ENCODE measurements at regions not wholly inside any gene's neighbourhood (a gene's known extent, or its start where the extent isn't known, plus 50 kb on each side); places are given as distances from the start of the nearest gene placed in this dataset.

DNA sequence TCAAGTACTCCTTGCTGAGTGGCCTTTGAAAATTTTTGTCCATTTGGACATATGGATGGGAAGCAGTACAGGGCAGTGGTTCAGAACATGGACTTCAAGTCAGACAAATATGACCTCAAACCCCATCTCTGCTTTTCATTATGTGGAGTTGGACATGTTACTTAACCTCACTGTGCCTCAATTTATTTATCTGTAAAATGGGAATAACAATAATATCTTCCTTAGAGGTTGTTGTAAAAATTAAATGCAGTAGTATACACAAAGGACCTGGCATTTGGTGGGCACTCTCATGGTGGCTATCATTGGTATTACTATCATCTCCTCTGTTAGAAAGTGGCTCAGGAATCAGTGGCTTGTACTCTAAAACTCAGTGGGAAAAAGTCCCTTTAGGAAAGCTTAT is 204.0 kb upstream of the MYLIP start:
- Histone ChIP-seq H3K27ac (ENCODE audit: low read length, poor library complexity, severe bottlenecking) (no peak overlapping the region), H3K9ac (ENCODE audit: low read length) (no peak overlapping the region), H4K91ac (ENCODE audit: low read length) (no peak overlapping the region), H2AK5ac (ENCODE audit: low read length, severe bottlenecking) (no peak overlapping the region), H3K4me1 (ENCODE audit: control insufficient read depth, insufficient read depth, low read depth, low read length) (no peaks in the 10 kb centered on the region), H3K18ac (ENCODE audit: low read depth in 1 of 2, low read length in 2 of 2) (no peak overlapping the region), H2BK15ac (ENCODE audit: low read depth, poor library complexity, severe bottlenecking) (no peak overlapping the region), H3K27me3 (ENCODE audit: control insufficient read depth in 1 of 2, insufficient read depth in 1 of 2, low read length in 2 of 2) (no peaks in the 10 kb centered on the region), H2BK120ac (ENCODE audit: low read depth, low read length) (no peak overlapping the region), H3K4ac (ENCODE audit: low read depth in 1 of 2, low read length in 2 of 2) (no peak overlapping the region), H3K14ac (ENCODE audit: low read length in 2 of 2) (no peak overlapping the region), H3K36me3 (ENCODE audit: control insufficient read depth in 1 of 2, insufficient read depth in 2 of 2, low read depth in 1 of 2, low read length in 2 of 2) (no peaks in the 10 kb centered on the region), H3K4me3 (ENCODE audit: insufficient read depth in 1 of 2, low read depth in 1 of 2, low read length in 2 of 2) (no peak overlapping the region), H4K8ac (ENCODE audit: low read length) (no peak overlapping the region), H3K79me1 (replicated peaks; ENCODE audit: low read length, poor library complexity, severe bottlenecking) (no peaks in the 10 kb centered on the region), H3K9me3 (ENCODE audit: control insufficient read depth, low read length) (no peaks in the 10 kb centered on the region), H3K23ac (ENCODE audit: low read length in 2 of 2) (no peak overlapping the region), H2BK5ac (ENCODE audit: low read depth, low read length, poor library complexity, severe bottlenecking) (no peak overlapping the region), H2BK12ac (ENCODE audit: low read length in 2 of 2) (peak overlapping the region in 1 of 2 experiments; percentile 62), H3K4me2 (ENCODE audit: low read length, poor library complexity, severe bottlenecking) (no peak overlapping the region), H2AFZ (ENCODE audit: low read depth, low read length) (no peak overlapping the region)
- no peak for DNase-seq

- Histone ChIP-seq H2BK12ac (ENCODE audit: low read length in 2 of 2) (peak overlapping the region; percentile 33 to 40), H3K18ac (ENCODE audit: low read depth in 1 of 2, low read length in 2 of 2) (peak overlapping the region; percentile 30 to 46), H3K27me3 (ENCODE audit: control insufficient read depth in 1 of 2, insufficient read depth in 1 of 2, low read length in 2 of 2) (no peaks in the 10 kb centered on the region), H3K14ac (ENCODE audit: low read length in 2 of 2) (no peak overlapping the region), H3K79me1 (replicated peaks; ENCODE audit: low read length, poor library complexity, severe bottlenecking) (no peaks in the 10 kb centered on the region), H3K4me2 (ENCODE audit: low read length, poor library complexity, severe bottlenecking) (no peak overlapping the region), H3K36me3 (ENCODE audit: control insufficient read depth in 1 of 2, insufficient read depth in 2 of 2, low read depth in 1 of 2, low read length in 2 of 2) (no peaks in the 10 kb centered on the region), H2BK120ac (ENCODE audit: low read depth, low read length) (no peak overlapping the region), H4K91ac (ENCODE audit: low read length) (no peak overlapping the region), H3K23ac (ENCODE audit: low read length in 2 of 2) (no peak overlapping the region), H3K27ac (ENCODE audit: low read length, poor library complexity, severe bottlenecking) (no peak overlapping the region), H3K4me1 (ENCODE audit: control insufficient read depth, insufficient read depth, low read depth, low read length) (no peaks in the 10 kb centered on the region), H2AFZ (ENCODE audit: low read depth, low read length) (no peak overlapping the region), H3K9me3 (ENCODE audit: control insufficient read depth, low read length) (no peaks in the 10 kb centered on the region), H2BK15ac (ENCODE audit: low read depth, poor library complexity, severe bottlenecking) (no peak overlapping the region), H4K8ac (ENCODE audit: low read length) (no peak overlapping the region), H2BK5ac (ENCODE audit: low read depth, low read length, poor library complexity, severe bottlenecking) (no peak overlapping the region), H3K4ac (ENCODE audit: low read depth in 1 of 2, low read length in 2 of 2) (peak overlapping the region in 1 of 2 experiments; percentile 57), H3K9ac (ENCODE audit: low read length) (no peak overlapping the region), H3K4me3 (ENCODE audit: insufficient read depth in 1 of 2, low read depth in 1 of 2, low read length in 2 of 2) (no peak overlapping the region), H2AK5ac (ENCODE audit: low read length, severe bottlenecking) (no peak overlapping the region)
- WGBS: 32% methylated on average over 7 of the region's 7 CpGs
- peak; percentile 90 for DNase-seq
Observed at GRCh38 chr6:15922510-15923250, 206.2 kb upstream of the MYLIP start.

GRCh38 chr6:15921243-15921642 is 207.6 kb upstream of the MYLIP start:
- peak; percentile 58 for DNase-seq
- Histone ChIP-seq H3K4ac (ENCODE audit: low read depth in 1 of 2, low read length in 2 of 2) (no peak overlapping the region), H3K27me3 (ENCODE audit: control insufficient read depth in 1 of 2, insufficient read depth in 1 of 2, low read length in 2 of 2) (no peaks in the 10 kb centered on the region), H3K18ac (ENCODE audit: low read depth in 1 of 2, low read length in 2 of 2) (peak overlapping the region in 1 of 2 experiments; percentile 88), H2BK120ac (ENCODE audit: low read depth, low read length) (peak overlapping the region; percentile 35), H3K4me2 (ENCODE audit: low read length, poor library complexity, severe bottlenecking) (no peak overlapping the region), H2BK12ac (ENCODE audit: low read length in 2 of 2) (no peak overlapping the region), H3K9ac (ENCODE audit: low read length) (no peak overlapping the region), H3K79me1 (replicated peaks; ENCODE audit: low read length, poor library complexity, severe bottlenecking) (no peaks in the 10 kb centered on the region), H2BK5ac (ENCODE audit: low read depth, low read length, poor library complexity, severe bottlenecking) (no peak overlapping the region), H3K27ac (ENCODE audit: low read length, poor library complexity, severe bottlenecking) (no peak overlapping the region), H3K14ac (ENCODE audit: low read length in 2 of 2) (no peak overlapping the region), H4K8ac (ENCODE audit: low read length) (no peak overlapping the region), H3K4me3 (ENCODE audit: insufficient read depth in 1 of 2, low read depth in 1 of 2, low read length in 2 of 2) (no peak overlapping the region), H3K9me3 (ENCODE audit: control insufficient read depth, low read length) (no peaks in the 10 kb centered on the region), H2BK15ac (ENCODE audit: low read depth, poor library complexity, severe bottlenecking) (no peak overlapping the region), H2AFZ (ENCODE audit: low read depth, low read length) (no peak overlapping the region), H3K4me1 (ENCODE audit: control insufficient read depth, insufficient read depth, low read depth, low read length) (no peaks in the 10 kb centered on the region), H3K36me3 (ENCODE audit: control insufficient read depth in 1 of 2, insufficient read depth in 2 of 2, low read depth in 1 of 2, low read length in 2 of 2) (no peaks in the 10 kb centered on the region), H4K91ac (ENCODE audit: low read length) (no peak overlapping the region), H2AK5ac (ENCODE audit: low read length, severe bottlenecking) (no peak overlapping the region), H3K23ac (ENCODE audit: low read length in 2 of 2) (no peak overlapping the region)
- WGBS: 100% methylated on average over 1 of the region's 2 CpGs

- no peak overlapping the region for H2AFZ ChIP-seq (ENCODE audit: low read depth, low read length)
- H2BK5ac ChIP-seq (ENCODE audit: low read depth, low read length, poor library complexity, severe bottlenecking): no peak overlapping the region
- WGBS: 88% methylated on average over 3 of the region's 3 CpGs
- no peak overlapping the region for H3K4ac ChIP-seq (ENCODE audit: low read depth in 1 of 2, low read length in 2 of 2)
- no peak overlapping the region for H3K23ac ChIP-seq (ENCODE audit: low read length in 2 of 2)
- no peak overlapping the region for H2BK120ac ChIP-seq (ENCODE audit: low read depth, low read length)
- no peak for DNase-seq
- no peak overlapping the region for H3K9ac ChIP-seq (ENCODE audit: low read length)
- H3K27ac ChIP-seq (ENCODE audit: low read length, poor library complexity, severe bottlenecking): no peak overlapping the region
- no peak overlapping the region for H3K4me2 ChIP-seq (ENCODE audit: low read length, poor library complexity, severe bottlenecking)
- no peaks in the 10 kb centered on the region for H3K9me3 ChIP-seq (ENCODE audit: control insufficient read depth, low read length)
- H3K4me3 ChIP-seq (ENCODE audit: insufficient read depth in 1 of 2, low read depth in 1 of 2, low read length in 2 of 2): no peak overlapping the region
- H2BK15ac ChIP-seq (ENCODE audit: low read depth, poor library complexity, severe bottlenecking): no peak overlapping the region
- H3K18ac ChIP-seq (ENCODE audit: low read depth in 1 of 2, low read length in 2 of 2): no peak overlapping the region
- no peaks in the 10 kb centered on the region for H3K36me3 ChIP-seq (ENCODE audit: control insufficient read depth in 1 of 2, insufficient read depth in 2 of 2, low read depth in 1 of 2, low read length in 2 of 2)
- H3K27me3 ChIP-seq (ENCODE audit: control insufficient read depth in 1 of 2, insufficient read depth in 1 of 2, low read length in 2 of 2): no peaks in the 10 kb centered on the region
- H2BK12ac ChIP-seq (ENCODE audit: low read length in 2 of 2): no peak overlapping the region
- no peak overlapping the region for H3K14ac ChIP-seq (ENCODE audit: low read length in 2 of 2)
- peaks cover 2% of the 10 kb centered on the region for H3K4me1 ChIP-seq (ENCODE audit: control insufficient read depth, insufficient read depth, low read depth, low read length)
- H4K91ac ChIP-seq (ENCODE audit: low read length): no peak overlapping the region
- H3K79me1 ChIP-seq (replicated peaks; ENCODE audit: low read length, poor library complexity, severe bottlenecking): no peaks in the 10 kb centered on the region
- H4K8ac ChIP-seq (ENCODE audit: low read length): no peak overlapping the region
- no peak overlapping the region for H2AK5ac ChIP-seq (ENCODE audit: low read length, severe bottlenecking)
Observed at GRCh38 chr6:15916581-15916980, 212.3 kb upstream of the MYLIP start.
